ENCODE measurements at regions not wholly inside any gene's neighbourhood (a gene's known extent, or its start where the extent isn't known, plus 50 kb on each side); places are given as distances from the start of the nearest gene placed in this dataset.

GRCh38 chr10:130421909-130422308 is 285.7 kb downstream of the GLRX3 start:
- TF ChIP-seq CTCF (IDR thresholded peaks at IDR 0.05) (no peak), POLR2AphosphoS5 (IDR thresholded peaks at IDR 0.05) (no peak)
